ENCODE measurements at regions not wholly inside any gene's neighbourhood (a gene's known extent, or its start where the extent isn't known, plus 50 kb on each side); places are given as distances from the start of the nearest gene placed in this dataset.

DNA sequence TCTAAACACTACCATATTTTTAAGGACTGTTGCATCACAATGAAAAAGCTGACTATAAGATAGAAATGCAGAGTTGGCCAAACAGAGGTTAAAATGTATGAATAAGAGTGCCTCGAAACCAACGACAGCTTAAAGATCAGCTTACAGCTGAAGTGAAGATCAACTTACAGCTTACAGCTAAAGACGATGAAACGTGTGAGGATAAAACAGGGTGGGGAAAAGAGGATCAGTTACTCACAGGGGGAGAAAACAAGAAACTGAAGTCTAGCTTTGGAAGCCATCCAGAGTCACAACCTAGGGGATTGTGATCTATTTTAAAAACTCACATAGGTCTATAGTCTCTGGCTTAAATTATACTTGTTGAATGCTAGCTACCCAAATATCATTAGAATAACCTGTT is 220.0 kb downstream of the SNCAIP start:
- FAIRE-seq (no peak), DNase-seq (ENCODE audit: low spot score) (no peak), ATAC-seq (no peak)
- no peak overlapping the region for H3K4me3 ChIP-seq (replicated peaks in 1 of 3; ENCODE audit: insufficient read depth in 1 of 3, low read depth in 2 of 3, low read length in 3 of 3)
- no peak overlapping the region for H2AFZ ChIP-seq (ENCODE audit: low read length)
- WGBS (ENCODE audit: low lambda C conversion rate) = 0% methylated on average over 4 of the region's 4 CpGs
- no peaks in the 10 kb centered on the region for H4K20me1 ChIP-seq (ENCODE audit: insufficient read depth, low read length)
- no peak overlapping the region for H3K9ac ChIP-seq (ENCODE audit: insufficient read depth, low read depth, low read length)
- H3K79me2 ChIP-seq (ENCODE audit: insufficient read depth, low read length) = no peaks in the 10 kb centered on the region
- no peaks in the 10 kb centered on the region for H3K27me3 ChIP-seq (ENCODE audit: control insufficient read depth in 1 of 2, insufficient read depth in 2 of 2, low read length in 2 of 2)
- no peak overlapping the region for H3K4me2 ChIP-seq (ENCODE audit: low read depth, low read length)
- no peaks in the 10 kb centered on the region for H3K36me3 ChIP-seq (replicated peaks in 1 of 2; ENCODE audit: control insufficient read depth in 1 of 2, insufficient read depth in 2 of 2, low read length in 2 of 2)
- no peaks in the 10 kb centered on the region for H3K4me1 ChIP-seq (ENCODE audit: insufficient read depth, low read length)
- in situ Hi-C loops (cut with HindIII; ENCODE audit: extremely low pct_ligation_motif_present, low pct_unique_long_range_greater_than_20kb) = no loop called here
- BruUV-seq (replicated peaks) = no TSS peak
- TF ChIP-seq GABPB1 (CRISPR knock-in tag; IDR thresholded peaks at IDR 0.05) (no peak), ELK4 (CRISPR knock-in tag; IDR thresholded peaks at IDR 0.05; ENCODE audit: borderline replicate concordance) (no peak), KDM1A (CRISPR knock-in tag; IDR thresholded peaks at IDR 0.05) (no peak), ZNF432 (CRISPR knock-in tag; IDR thresholded peaks at IDR 0.05; ENCODE audit: borderline replicate concordance) (no peak)
- TF ChIP-seq, protein P1, sequence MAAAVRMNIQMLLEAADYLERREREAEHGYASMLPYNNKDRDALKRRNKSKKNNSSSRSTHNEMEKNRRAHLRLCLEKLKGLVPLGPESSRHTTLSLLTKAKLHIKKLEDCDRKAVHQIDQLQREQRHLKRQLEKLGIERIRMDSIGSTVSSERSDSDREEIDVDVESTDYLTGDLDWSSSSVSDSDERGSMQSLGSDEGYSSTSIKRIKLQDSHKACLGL (CRISPR knock-in tag; IDR thresholded peaks at IDR 0.05) = no peak
- POLR2A ChIA-PET = no interaction called here
- CTCF ChIA-PET (ENCODE audit: low intra/inter-chr PET ratio, low total read pairs) = no interaction called here
- no peaks in the 10 kb centered on the region for H3K9me3 ChIP-seq (ENCODE audit: low read length)
- H3K27ac ChIP-seq (ENCODE audit: extremely low read length, insufficient read depth, low read length) = no peak overlapping the region
- intact Hi-C loops (cut with micrococcal nuclease; ENCODE audit: unreplicated experiment) = no loop called here

- Histone ChIP-seq H3K9me3 (ENCODE audit: low read length) (no peaks in the 10 kb centered on the region), H3K9ac (ENCODE audit: insufficient read depth, low read depth, low read length) (no peak overlapping the region), H3K27ac (ENCODE audit: extremely low read length, insufficient read depth, low read length) (no peak overlapping the region), H3K27me3 (ENCODE audit: control insufficient read depth in 1 of 2, insufficient read depth in 2 of 2, low read length in 2 of 2) (no peaks in the 10 kb centered on the region), H3K36me3 (replicated peaks in 1 of 2; ENCODE audit: control insufficient read depth in 1 of 2, insufficient read depth in 2 of 2, low read length in 2 of 2) (no peaks in the 10 kb centered on the region), H3K4me1 (ENCODE audit: insufficient read depth, low read length) (no peaks in the 10 kb centered on the region), H3K79me2 (ENCODE audit: insufficient read depth, low read length) (no peaks in the 10 kb centered on the region), H4K20me1 (ENCODE audit: insufficient read depth, low read length) (no peaks in the 10 kb centered on the region), H3K4me3 (replicated peaks in 1 of 3; ENCODE audit: insufficient read depth in 1 of 3, low read depth in 2 of 3, low read length in 3 of 3) (no peak overlapping the region), H2AFZ (ENCODE audit: low read length) (no peak overlapping the region), H3K4me2 (ENCODE audit: low read depth, low read length) (no peak overlapping the region)
- FAIRE-seq (no peak), DNase-seq (ENCODE audit: low spot score) (no peak), ATAC-seq (no peak)
- BruUV-seq (replicated peaks) = no TSS peak
- ChIA-PET POLR2A (no interaction called here), CTCF (ENCODE audit: low intra/inter-chr PET ratio, low total read pairs) (no interaction called here)
- intact Hi-C loops (cut with micrococcal nuclease; ENCODE audit: unreplicated experiment) (no loop called here), in situ Hi-C loops (cut with HindIII; ENCODE audit: extremely low pct_ligation_motif_present, low pct_unique_long_range_greater_than_20kb) (no loop called here)
- no peak for TF ChIP-seq MEF2D (CRISPR knock-in tag; IDR thresholded peaks at IDR 0.05)
- no peak for TF ChIP-seq KDM2A (CRISPR knock-in tag; IDR thresholded peaks at IDR 0.05; ENCODE audit: borderline replicate concordance, low read depth)
- TF ChIP-seq RFX3 (CRISPR knock-in tag; IDR thresholded peaks at IDR 0.05) = no peak
- no peak for TF ChIP-seq ZNF709 (CRISPR knock-in tag; IDR thresholded peaks at IDR 0.05)
- TF ChIP-seq ZBTB3 (CRISPR knock-in tag; IDR thresholded peaks at IDR 0.05; ENCODE audit: borderline replicate concordance, low read depth) = no peak
- TF ChIP-seq, protein P2, sequence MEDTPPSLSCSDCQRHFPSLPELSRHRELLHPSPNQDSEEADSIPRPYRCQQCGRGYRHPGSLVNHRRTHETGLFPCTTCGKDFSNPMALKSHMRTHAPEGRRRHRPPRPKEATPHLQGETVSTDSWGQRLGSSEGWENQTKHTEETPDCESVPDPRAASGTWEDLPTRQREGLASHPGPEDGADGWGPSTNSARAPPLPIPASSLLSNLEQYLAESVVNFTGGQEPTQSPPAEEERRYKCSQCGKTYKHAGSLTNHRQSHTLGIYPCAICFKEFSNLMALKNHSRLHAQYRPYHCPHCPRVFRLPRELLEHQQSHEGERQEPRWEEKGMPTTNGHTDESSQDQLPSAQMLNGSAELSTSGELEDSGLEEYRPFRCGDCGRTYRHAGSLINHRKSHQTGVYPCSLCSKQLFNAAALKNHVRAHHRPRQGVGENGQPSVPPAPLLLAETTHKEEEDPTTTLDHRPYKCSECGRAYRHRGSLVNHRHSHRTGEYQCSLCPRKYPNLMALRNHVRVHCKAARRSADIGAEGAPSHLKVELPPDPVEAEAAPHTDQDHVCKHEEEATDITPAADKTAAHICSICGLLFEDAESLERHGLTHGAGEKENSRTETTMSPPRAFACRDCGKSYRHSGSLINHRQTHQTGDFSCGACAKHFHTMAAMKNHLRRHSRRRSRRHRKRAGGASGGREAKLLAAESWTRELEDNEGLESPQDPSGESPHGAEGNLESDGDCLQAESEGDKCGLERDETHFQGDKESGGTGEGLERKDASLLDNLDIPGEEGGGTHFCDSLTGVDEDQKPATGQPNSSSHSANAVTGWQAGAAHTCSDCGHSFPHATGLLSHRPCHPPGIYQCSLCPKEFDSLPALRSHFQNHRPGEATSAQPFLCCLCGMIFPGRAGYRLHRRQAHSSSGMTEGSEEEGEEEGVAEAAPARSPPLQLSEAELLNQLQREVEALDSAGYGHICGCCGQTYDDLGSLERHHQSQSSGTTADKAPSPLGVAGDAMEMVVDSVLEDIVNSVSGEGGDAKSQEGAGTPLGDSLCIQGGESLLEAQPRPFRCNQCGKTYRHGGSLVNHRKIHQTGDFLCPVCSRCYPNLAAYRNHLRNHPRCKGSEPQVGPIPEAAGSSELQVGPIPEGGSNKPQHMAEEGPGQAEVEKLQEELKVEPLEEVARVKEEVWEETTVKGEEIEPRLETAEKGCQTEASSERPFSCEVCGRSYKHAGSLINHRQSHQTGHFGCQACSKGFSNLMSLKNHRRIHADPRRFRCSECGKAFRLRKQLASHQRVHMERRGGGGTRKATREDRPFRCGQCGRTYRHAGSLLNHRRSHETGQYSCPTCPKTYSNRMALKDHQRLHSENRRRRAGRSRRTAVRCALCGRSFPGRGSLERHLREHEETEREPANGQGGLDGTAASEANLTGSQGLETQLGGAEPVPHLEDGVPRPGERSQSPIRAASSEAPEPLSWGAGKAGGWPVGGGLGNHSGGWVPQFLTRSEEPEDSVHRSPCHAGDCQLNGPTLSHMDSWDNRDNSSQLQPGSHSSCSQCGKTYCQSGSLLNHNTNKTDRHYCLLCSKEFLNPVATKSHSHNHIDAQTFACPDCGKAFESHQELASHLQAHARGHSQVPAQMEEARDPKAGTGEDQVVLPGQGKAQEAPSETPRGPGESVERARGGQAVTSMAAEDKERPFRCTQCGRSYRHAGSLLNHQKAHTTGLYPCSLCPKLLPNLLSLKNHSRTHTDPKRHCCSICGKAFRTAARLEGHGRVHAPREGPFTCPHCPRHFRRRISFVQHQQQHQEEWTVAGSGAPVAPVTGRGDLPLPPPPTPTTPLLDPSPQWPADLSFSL (CRISPR knock-in tag; IDR thresholded peaks at IDR 0.05) = no peak
- TF ChIP-seq PAX8 (CRISPR knock-in tag; IDR thresholded peaks at IDR 0.05; ENCODE audit: borderline replicate concordance) = no peak
These were observed 221.8 kb downstream of the SNCAIP start for GRCh38 chr5:122533825-122534224.
